GM23338 (cell line): ENCODE measurements at regions not wholly inside any gene's neighbourhood (a gene's known extent, or its start where the extent isn't known, plus 50 kb on each side); places are given as distances from the start of the nearest gene placed in this dataset.
A peak's percentile ranks its signal among the peaks of the same experiment; 100 is the strongest.
"Not testable (repeated sequence)": the region's sequence is repeated elsewhere in the genome, so short reads cannot be mapped to it uniquely, and the experiment has no call there.

Experiments
- ATAC-seq: fragments of 200-7000 bp; cut with Tn5 transposase; 3 replicates; pipeline ENCODE4 v1.9.1; 2020
- DNase-seq: peaks from one replicate; pipeline ENCODE4 v3.0.0-alpha.2; 2015; ENCODE audit warnings: low spot score
- H2AFZ ChIP-seq: fragments of 200-600 bp; sonication (generic); 2 replicates; pipeline ENCODE4 v1.8.0; 2016; ENCODE audit warnings: antibody characterized with exemption, mild to moderate bottlenecking, moderate library complexity
- H3F3A ChIP-seq: fragments of 200-600 bp; sonication (generic); replicated peaks from 2 replicates; pipeline ENCODE4 v1.8.0; 2017; ENCODE audit warnings: antibody characterized with exemption, mixed run types, low read depth
- H3K27ac ChIP-seq: fragments of 200-600 bp; sonication (generic); 2 replicates; pipeline ENCODE4 v1.6.1; 2016; ENCODE audit warnings: low read depth
- H3K27me3 ChIP-seq: fragments of 200-600 bp; sonication (generic); 2 replicates; pipeline ENCODE4 v1.8.0; 2016; ENCODE audit warnings: mild to moderate bottlenecking, mixed run types, moderate library complexity; ENCODE audit not compliant: insufficient read depth
- H3K36me3 ChIP-seq: fragments of 200-600 bp; sonication (generic); 2 replicates; pipeline ENCODE4 v1.8.0; 2016; ENCODE audit warnings: mild to moderate bottlenecking; ENCODE audit not compliant: insufficient read depth
- H3K4me1 ChIP-seq: fragments of 200-600 bp; sonication (generic); 2 replicates; pipeline ENCODE4 v1.8.0; 2016; ENCODE audit warnings: mild to moderate bottlenecking, moderate library complexity; ENCODE audit not compliant: insufficient read depth
- H3K4me2 ChIP-seq: fragments of 200-600 bp; sonication (generic); 2 replicates; pipeline ENCODE4 v1.7.1; 2017; ENCODE audit warnings: mixed run types
- H3K4me3 ChIP-seq: fragments of 200-600 bp; sonication (generic); 2 replicates; pipeline ENCODE4 v1.6.1; 2016; ENCODE audit warnings: mixed run types
- H3K79me2 ChIP-seq: fragments of 200-600 bp; sonication (generic); replicated peaks from 2 replicates; pipeline ENCODE4 v1.8.0; 2017; ENCODE audit warnings: mild to moderate bottlenecking; ENCODE audit not compliant: insufficient read depth
- H3K9me2 ChIP-seq: fragments of 200-600 bp; sonication (generic); 2 replicates; pipeline ENCODE4 v1.8.0; 2017; ENCODE audit not compliant: insufficient read depth
- H4K20me1 ChIP-seq: fragments of 200-600 bp; sonication (generic); replicated peaks from 2 replicates; pipeline ENCODE4 v1.8.0; 2017; ENCODE audit warnings: mild to moderate bottlenecking; ENCODE audit not compliant: insufficient read depth
- H3K27ac Mint-ChIP-seq: 2 replicates; pipeline ENCODE4 v1.8.0; 2020; ENCODE audit warnings: inconsistent platforms, mild to moderate bottlenecking, moderate library complexity, mixed read lengths
- H3K27me3 Mint-ChIP-seq: 3 replicates; pipeline ENCODE4 v1.8.0; 2022; ENCODE audit warnings: low read depth, mild to moderate bottlenecking, moderate library complexity, mixed read lengths, inconsistent platforms; ENCODE audit not compliant: insufficient read depth, poor library complexity
- H3K36me3 Mint-ChIP-seq: 3 replicates; pipeline ENCODE4 v1.8.0; 2021; ENCODE audit warnings: low read depth, mild to moderate bottlenecking, inconsistent platforms, moderate library complexity, mixed read lengths
- H3K4me1 Mint-ChIP-seq: 3 replicates; pipeline ENCODE4 v1.8.0; 2020; ENCODE audit warnings: mild to moderate bottlenecking, inconsistent platforms, mixed read lengths
- H3K4me3 Mint-ChIP-seq: 3 replicates; pipeline ENCODE4 v1.8.0; 2021; ENCODE audit warnings: moderate library complexity, mild to moderate bottlenecking, inconsistent platforms, mixed read lengths
- H3K9me3 Mint-ChIP-seq: 3 replicates; pipeline ENCODE4 v1.8.0; 2020; ENCODE audit warnings: moderate library complexity, mild to moderate bottlenecking, inconsistent platforms, mixed read lengths
- CREB1 ChIP-seq: fragments of 250-450 bp; sonication (Bioruptor Pico); IDR thresholded peaks from 2 replicates; pipeline ENCODE4 v1.5.0; 2020; ENCODE audit warnings: low read depth, mild to moderate bottlenecking, moderate library complexity
- CTCF ChIP-seq, 2 experiments: fragments of 200-600 bp in 1 of 2; sonication (generic) in 1 of 2; conservative IDR thresholded peaks; 2 replicates each; pipeline versions ENCODE4 v1.5.1 to v1.6.1; 2016 to 2017; ENCODE audit warnings: antibody characterized with exemption in 2 of 2, low read depth in 2 of 2, mild to moderate bottlenecking in 2 of 2, moderate library complexity in 1 of 2
- ETS1 ChIP-seq: IDR thresholded peaks from 2 replicates; pipeline ENCODE4 v1.6.1; 2016; ENCODE audit warnings: antibody characterized with exemption
- EZH2 ChIP-seq: fragments of 200-600 bp; sonication (generic); IDR thresholded peaks from one replicate; pipeline ENCODE4 v1.8.0; 2017; ENCODE audit warnings: antibody characterized with exemption, mild to moderate bottlenecking, low read depth; ENCODE audit not compliant: unreplicated experiment
- EZH2phosphoT487 ChIP-seq: fragments of 200-600 bp; sonication (generic); IDR thresholded peaks from one replicate; pipeline ENCODE4 v1.8.1; 2018; ENCODE audit warnings: antibody characterized with exemption; ENCODE audit not compliant: unreplicated experiment
- JUNB ChIP-seq: IDR thresholded peaks from one replicate; pipeline ENCODE4 v1.6.1; 2016; ENCODE audit warnings: antibody characterized with exemption; ENCODE audit not compliant: unreplicated experiment
- NANOG ChIP-seq: IDR thresholded peaks from 2 replicates; pipeline ENCODE4 v1.6.1; 2016; ENCODE audit warnings: antibody characterized with exemption, borderline replicate concordance
- POLR2AphosphoS5 ChIP-seq: IDR thresholded peaks from 2 replicates; pipeline ENCODE4 v1.6.1; 2016; ENCODE audit warnings: antibody characterized with exemption, low read depth
- STAT1 ChIP-seq: IDR thresholded peaks from one replicate; pipeline ENCODE4 v1.6.1; 2016; ENCODE audit warnings: antibody characterized with exemption; ENCODE audit not compliant: unreplicated experiment
- ZNF114 ChIP-seq: fragments of 250-450 bp; sonication (Bioruptor Pico); IDR thresholded peaks from 2 replicates; pipeline ENCODE4 v1.5.0; 2020; ENCODE audit warnings: mild to moderate bottlenecking, moderate library complexity
- ZNF331 ChIP-seq: fragments of 250-450 bp; sonication (Bioruptor Pico); IDR thresholded peaks from 2 replicates; pipeline ENCODE4 v1.5.0; 2020; ENCODE audit warnings: low read depth, mild to moderate bottlenecking, moderate library complexity
- ZNF462 ChIP-seq: fragments of 250-450 bp; sonication (Bioruptor Pico); IDR thresholded peaks from 2 replicates; pipeline ENCODE4 v1.5.0; 2020; ENCODE audit warnings: mild to moderate bottlenecking, moderate library complexity

GRCh38 chr3:27049792-27050191 is 319.4 kb downstream of the NEK10 start (continued):
- no peak for TF ChIP-seq ZNF462 (CRISPR knock-in tag)

GRCh38 chr3:27051527-27051926 is 317.7 kb downstream of the NEK10 start:
- H3K36me3 Mint-ChIP-seq, result peaks cover 59% of the 10 kb centered on the region
- H3K27me3 Mint-ChIP-seq, H3K4me1 Mint-ChIP-seq, H4K20me1 ChIP-seq, H2AFZ ChIP-seq, H3K79me2 ChIP-seq, ATAC-seq, H3K27ac Mint-ChIP-seq, H3K27ac ChIP-seq, H3F3A ChIP-seq, H3K4me1 ChIP-seq, H3K4me3 ChIP-seq, H3K27me3 ChIP-seq, H3K4me3 Mint-ChIP-seq, H3K4me2 ChIP-seq: not testable (repeated sequence)
- peaks cover 67% of the 10 kb centered on the region for H3K9me3 Mint-ChIP-seq
- Histone ChIP-seq H3K36me3 (peaks cover 27% of the 10 kb centered on the region), H3K9me2 (peaks cover 10% of the 10 kb centered on the region)
- peak; percentile 25 for DNase-seq
- TF ChIP-seq ZNF331 (CRISPR knock-in tag), result 0 out of 2 replicates have a peak, but pooled peaks have one; percentile 31

GRCh38 chr3:27056326-27056725 is 312.9 kb downstream of the NEK10 start:
- Mint-ChIP-seq H3K9me3 (peaks cover 59% of the 10 kb centered on the region), H3K27ac (no peak overlapping the region), H3K4me1 (no peaks in the 10 kb centered on the region), H3K27me3 (peaks cover 2% of the 10 kb centered on the region), H3K36me3 (peaks cover 44% of the 10 kb centered on the region), H3K4me3 (no peak overlapping the region)
- no peaks in the 10 kb centered on the region for H3K27me3 ChIP-seq
- H3K9me2 ChIP-seq, result peaks cover 21% of the 10 kb centered on the region
- no peak overlapping the region for H3K4me3 ChIP-seq
- H3K79me2 ChIP-seq, result no peaks in the 10 kb centered on the region
- DNase-seq, result no peak
- H3K4me1 ChIP-seq, result no peaks in the 10 kb centered on the region
- no peak for ATAC-seq
- no peaks in the 10 kb centered on the region for H3F3A ChIP-seq
- H3K27ac ChIP-seq, result no peak overlapping the region
- H3K4me2 ChIP-seq, result no peak overlapping the region
- peaks cover 23% of the 10 kb centered on the region for H3K36me3 ChIP-seq
- H2AFZ ChIP-seq, result no peak overlapping the region
- no peaks in the 10 kb centered on the region for H4K20me1 ChIP-seq
- no peak for TF ChIP-seq EZH2phosphoT487
- TF ChIP-seq ZNF331 (CRISPR knock-in tag), result no peak
- no peak for TF ChIP-seq STAT1
- TF ChIP-seq NANOG, result no peak
- no peak for TF ChIP-seq ETS1
- no peak for TF ChIP-seq POLR2AphosphoS5
- no peak for TF ChIP-seq JUNB
- TF ChIP-seq ZNF114 (CRISPR knock-in tag), result no peak
- TF ChIP-seq CREB1 (CRISPR knock-in tag), result no peak
- TF ChIP-seq CTCF (conservative IDR thresholded peaks at IDR 0.05; ENCODE audit: low read depth in 2 of 2), result no peak
- TF ChIP-seq EZH2, result no peak
